ENCODE measurements at regions not wholly inside any gene's neighbourhood (a gene's known extent, or its start where the extent isn't known, plus 50 kb on each side); places are given as distances from the start of the nearest gene placed in this dataset.

DNA sequence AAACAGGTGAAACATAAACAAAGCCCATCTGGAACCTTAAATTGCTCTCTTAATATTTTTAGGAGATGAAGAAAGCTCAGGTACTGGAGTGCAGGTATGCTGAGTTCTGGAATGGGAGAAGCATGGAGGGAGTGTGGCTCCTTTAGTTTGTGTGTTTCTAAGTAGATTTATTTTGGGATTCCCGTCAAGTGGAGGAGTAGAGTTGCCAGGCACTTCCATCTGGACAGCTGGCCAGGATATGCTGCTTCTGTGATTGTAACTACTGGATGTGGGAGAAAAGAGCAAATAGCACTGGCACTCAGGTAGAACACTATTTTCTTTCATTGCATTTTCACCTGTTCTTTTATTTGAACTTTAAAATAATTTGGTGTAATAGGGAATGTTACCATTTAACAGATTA lies 182.3 kb upstream of the MAST4 start:
- TF ChIP-seq POLR2AphosphoS5 (IDR thresholded peaks at IDR 0.05; ENCODE audit: borderline replicate concordance, low read depth, low read length) (no peak), EZH2 (IDR thresholded peaks at IDR 0.05) (no peak)

Measured in SK-N-MC (cell line).